A673 (cell line): ENCODE measurements at regions not wholly inside any gene's neighbourhood (a gene's known extent, or its start where the extent isn't known, plus 50 kb on each side); places are given as distances from the start of the nearest gene placed in this dataset.

ENCODE experiments used
- BruUV-seq: library from RNA; stranded (reverse); fragments of 400-500 nt; replicated peaks from 2 replicates; lab custom pipeline; 2021; lab: Mats Ljungman, UMichigan
- CTCF ChIA-PET: fragments of 300-600 bp; sonication (Branson Sonifier 250); formaldehyde crosslinking; loops from one replicate; lab custom pipeline; 2022; ENCODE audit warnings: antibody characterized with exemption; lab: Charles Lee
- POLR2A ChIA-PET: fragments of 300-600 bp; sonication (Branson Sonifier 250); formaldehyde crosslinking; loops from one replicate; lab custom pipeline; 2022; ENCODE audit warnings: antibody characterized with exemption; ENCODE audit not compliant: low non-redundant PET; lab: Charles Lee
- DNase-seq: peaks from one replicate; pipeline ENCODE4 v3.0.0-alpha.2; 2015; ENCODE audit warnings: low spot score
- H3K27ac ChIP-seq: fragments of 200-600 bp; sonication (generic); 2 replicates; pipeline ENCODE4 v1.5.1; 2016; ENCODE audit warnings: mixed run types, low read depth, mild to moderate bottlenecking, mixed read lengths, antibody characterized with exemption, low read length; ENCODE audit not compliant: poor library complexity, severe bottlenecking
- H3K27me3 ChIP-seq: fragments of 200-600 bp; sonication (generic); replicated peaks from 2 replicates; pipeline ENCODE4 v1.6.1; 2017; ENCODE audit warnings: mixed run types, low read depth, mild to moderate bottlenecking, mixed read lengths, antibody characterized with exemption, low read length; ENCODE audit not compliant: insufficient read depth, poor library complexity
- H3K36me3 ChIP-seq: fragments of 200-600 bp; sonication (generic); 2 replicates; pipeline ENCODE4 v1.6.1; 2016; ENCODE audit warnings: mixed run types, mild to moderate bottlenecking, mixed read lengths, antibody characterized with exemption, low read length; ENCODE audit not compliant: insufficient read depth, poor library complexity, severe bottlenecking
- H3K4me1 ChIP-seq: fragments of 200-600 bp; sonication (generic); 2 replicates; pipeline ENCODE4 v1.6.1; 2017; ENCODE audit warnings: mixed run types, mild to moderate bottlenecking, mixed read lengths, antibody characterized with exemption, low read length; ENCODE audit not compliant: insufficient read depth, poor library complexity, severe bottlenecking
- H3K4me3 ChIP-seq: fragments of 200-600 bp; sonication (generic); 2 replicates; pipeline ENCODE4 v1.5.1; 2016; ENCODE audit warnings: low read depth, mixed run types, mild to moderate bottlenecking, mixed read lengths, low read length; ENCODE audit not compliant: poor library complexity, severe bottlenecking
- H3K9me3 ChIP-seq: fragments of 200-600 bp; sonication (generic); 2 replicates; pipeline ENCODE4 v1.6.1; 2016; ENCODE audit warnings: mixed run types, low read depth, mild to moderate bottlenecking, mixed read lengths, antibody characterized with exemption, low read length; ENCODE audit not compliant: poor library complexity, severe bottlenecking
- EZH2 ChIP-seq: fragments of 200-600 bp; sonication (generic); IDR thresholded peaks from 2 replicates; pipeline ENCODE4 v1.6.1; 2017; ENCODE audit warnings: borderline replicate concordance, low read depth, mild to moderate bottlenecking, mixed read lengths, antibody characterized with exemption, low read length; ENCODE audit not compliant: poor library complexity, severe bottlenecking
- intact Hi-C: fragments of 100-400 bp; cut with micrococcal nuclease; formaldehyde crosslinking; loops from one replicate; pipeline ENCODE4 v1.10.0; 2022; ENCODE audit not compliant: unreplicated experiment
- TF ChIP-seq, protein P1 (sequence below): fragments of 300-800, 200-600 bp; sonication (generic); conservative IDR thresholded peaks from 2 replicates; pipeline ENCODE4 v1.5.1; 2017; ENCODE audit warnings: low read depth, mild to moderate bottlenecking, antibody characterized with exemption, low read length, moderate library complexity, mixed read lengths

DNA sequence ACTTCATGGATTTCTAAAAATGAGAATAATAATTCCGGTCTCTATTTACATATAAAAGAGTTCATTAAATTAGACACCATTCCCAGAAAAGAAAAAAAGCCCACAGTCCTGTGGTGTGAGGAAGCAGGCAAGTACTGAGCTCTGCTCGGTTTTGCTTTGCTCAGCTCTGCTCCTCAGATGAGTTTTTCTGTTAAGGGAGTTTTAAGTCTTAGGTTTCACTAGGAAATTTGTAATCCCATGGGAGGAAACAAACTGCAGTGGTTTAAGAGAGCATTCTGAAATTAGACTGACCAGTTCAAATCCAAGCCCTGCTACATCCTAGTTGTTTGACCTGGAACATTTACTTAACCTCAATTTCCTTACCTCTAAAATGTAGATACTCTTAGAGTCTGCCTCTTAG, 338.6 kb upstream of the MMADHC start:
- ChIA-PET CTCF (no interaction called here), POLR2A (no interaction called here)
- Histone ChIP-seq H3K4me1 (no peaks in the 10 kb centered on the region), H3K4me3 (no peak overlapping the region), H3K36me3 (no peaks in the 10 kb centered on the region), H3K27ac (no peak overlapping the region), H3K27me3 (no peaks in the 10 kb centered on the region), H3K9me3 (peaks cover 4% of the 10 kb centered on the region)
- DNase-seq, result no peak
- intact Hi-C loops, result no loop called here
- no TSS peak for BruUV-seq
- TF ChIP-seq, protein P1, sequence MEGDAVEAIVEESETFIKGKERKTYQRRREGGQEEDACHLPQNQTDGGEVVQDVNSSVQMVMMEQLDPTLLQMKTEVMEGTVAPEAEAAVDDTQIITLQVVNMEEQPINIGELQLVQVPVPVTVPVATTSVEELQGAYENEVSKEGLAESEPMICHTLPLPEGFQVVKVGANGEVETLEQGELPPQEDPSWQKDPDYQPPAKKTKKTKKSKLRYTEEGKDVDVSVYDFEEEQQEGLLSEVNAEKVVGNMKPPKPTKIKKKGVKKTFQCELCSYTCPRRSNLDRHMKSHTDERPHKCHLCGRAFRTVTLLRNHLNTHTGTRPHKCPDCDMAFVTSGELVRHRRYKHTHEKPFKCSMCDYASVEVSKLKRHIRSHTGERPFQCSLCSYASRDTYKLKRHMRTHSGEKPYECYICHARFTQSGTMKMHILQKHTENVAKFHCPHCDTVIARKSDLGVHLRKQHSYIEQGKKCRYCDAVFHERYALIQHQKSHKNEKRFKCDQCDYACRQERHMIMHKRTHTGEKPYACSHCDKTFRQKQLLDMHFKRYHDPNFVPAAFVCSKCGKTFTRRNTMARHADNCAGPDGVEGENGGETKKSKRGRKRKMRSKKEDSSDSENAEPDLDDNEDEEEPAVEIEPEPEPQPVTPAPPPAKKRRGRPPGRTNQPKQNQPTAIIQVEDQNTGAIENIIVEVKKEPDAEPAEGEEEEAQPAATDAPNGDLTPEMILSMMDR, result no peak
- no peak for TF ChIP-seq EZH2

DNA sequence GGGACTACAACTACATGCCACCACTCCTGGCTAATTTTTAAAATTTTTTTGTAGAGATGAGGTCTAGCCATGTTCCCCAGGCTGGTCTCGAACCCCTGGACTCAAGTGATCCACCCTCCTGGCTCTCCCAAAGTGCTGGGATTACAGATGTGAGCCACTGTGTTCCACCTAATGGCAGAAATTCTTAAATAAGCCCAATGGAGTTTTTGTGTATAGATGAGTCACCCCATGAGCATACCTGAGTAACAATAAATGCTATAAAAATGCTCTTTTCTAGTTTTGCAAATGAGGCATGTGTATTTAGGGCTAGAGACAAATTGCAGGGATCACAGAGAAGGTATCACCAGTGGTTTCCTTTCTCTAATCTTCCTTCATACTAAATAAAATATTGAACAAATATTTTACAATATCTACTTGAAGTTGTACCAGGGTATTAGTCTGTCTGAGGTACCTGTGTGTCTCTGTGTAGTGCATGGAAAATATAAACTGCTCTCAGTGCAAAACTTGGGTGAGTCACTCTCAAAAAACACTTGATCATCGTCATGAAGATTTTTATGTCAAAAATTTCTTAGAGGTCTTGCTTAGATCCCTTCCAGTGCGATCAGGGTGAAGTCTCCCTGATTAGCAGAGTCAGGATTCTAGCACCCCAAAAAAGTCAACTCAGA, 337.1 kb upstream of the MMADHC start:
- no peaks in the 10 kb centered on the region for H3K4me1 ChIP-seq
- TF ChIP-seq, protein P1, result no peak
- no peak for TF ChIP-seq EZH2
- CTCF ChIA-PET, result no interaction called here
- no peak overlapping the region for H3K4me3 ChIP-seq
- peaks cover 5% of the 10 kb centered on the region for H3K9me3 ChIP-seq
- H3K36me3 ChIP-seq, result no peaks in the 10 kb centered on the region
- POLR2A ChIA-PET, result no interaction called here
- no peaks in the 10 kb centered on the region for H3K27me3 ChIP-seq
- no TSS peak for BruUV-seq
- H3K27ac ChIP-seq, result no peak overlapping the region
- intact Hi-C loops, result no loop called here
- DNase-seq, result no peak

GRCh38 chr2:149924028-149924427, 336.5 kb upstream of the MMADHC start:
- intact Hi-C loops, result no loop called here
- Histone ChIP-seq H3K4me3 (no peak overlapping the region), H3K4me1 (no peaks in the 10 kb centered on the region), H3K9me3 (peaks cover 5% of the 10 kb centered on the region), H3K27me3 (no peaks in the 10 kb centered on the region), H3K27ac (no peak overlapping the region), H3K36me3 (no peaks in the 10 kb centered on the region)
- no peak for DNase-seq
- TF ChIP-seq EZH2, result no peak
- TF ChIP-seq, protein P1, result no peak
- no TSS peak for BruUV-seq
- ChIA-PET POLR2A (no interaction called here), CTCF (no interaction called here)
